B cell (primary cell): ENCODE measurements at regions not wholly inside any gene's neighbourhood (a gene's known extent, or its start where the extent isn't known, plus 50 kb on each side); places are given as distances from the start of the nearest gene placed in this dataset.
"Not testable (repeated sequence)": the region's sequence is repeated elsewhere in the genome, so short reads cannot be mapped to it uniquely, and the experiment has no call there.

Source experiments
- ATAC-seq: fragments of 200-7000 bp; cut with Tn5 transposase; one replicate; pipeline ENCODE4 v1.10.0; 2021; ENCODE audit warnings: low read depth, mild to moderate bottlenecking, moderate number of reproducible peaks, moderate library complexity
- CTCF ChIA-PET: fragments of 350-600 bp; sonication (Branson Sonifier 250); formaldehyde crosslinking; loops from one replicate; lab custom pipeline; 2021; ENCODE audit warnings: antibody characterized with exemption, inconsistent platforms; lab: Charles Lee
- POLR2A ChIA-PET: fragments of 350-600 bp; sonication (Branson Sonifier 250); formaldehyde crosslinking; loops from one replicate; lab custom pipeline; 2021; ENCODE audit warnings: antibody characterized with exemption; lab: Charles Lee
- DNase-seq: peaks from one replicate; pipeline ENCODE4 v3.0.0; 2013
- H2AFZ ChIP-seq: 2 replicates; pipeline ENCODE4 v1.6.1; 2012; ENCODE audit warnings: mild to moderate bottlenecking, low read depth, low read length; ENCODE audit not compliant: insufficient read depth, poor library complexity, severe bottlenecking
- H3K27ac ChIP-seq, 2 donors: 1 replicate in 1 of 2; 2 replicates in 1 of 2; pipeline ENCODE4 v1.5.1; 2012 to 2013; ENCODE audit warnings: low read length in 2 of 2, mild to moderate bottlenecking in 2 of 2, moderate library complexity in 1 of 2
- H3K27me3 ChIP-seq, 4 experiments: fragments of 200-600 bp in 1 of 4; sonication (generic) in 1 of 4; replicated peaks in 1 of 4; 1 replicate in 2 of 4; 2 replicates in 2 of 4; pipeline versions ENCODE4 v1.6.1 to v1.7.0; 2013 to 2016; ENCODE audit warnings: low read length in 3 of 4, mild to moderate bottlenecking in 2 of 4, mixed read lengths in 1 of 4, moderate library complexity in 1 of 4; ENCODE audit not compliant: insufficient read depth in 4 of 4, control insufficient read depth in 3 of 4; ENCODE audit errors: control extremely low read depth in 1 of 4
- H3K36me3 ChIP-seq, 2 experiments: replicated peaks in 1 of 2; 1 replicate in 1 of 2; 2 replicates in 1 of 2; pipeline versions ENCODE4 v1.6.1 to v1.7.1; 2013; ENCODE audit warnings: low read length in 1 of 2; ENCODE audit not compliant: insufficient read depth in 2 of 2, control insufficient read depth in 1 of 2; ENCODE audit errors: control extremely low read depth in 1 of 2, extremely low read depth in 1 of 2
- H3K4me1 ChIP-seq, 2 donors: fragments of 200-600 bp in 1 of 2; sonication (generic) in 1 of 2; 1 replicate in 1 of 2; 2 replicates in 1 of 2; pipeline versions ENCODE4 v1.5.1 to v1.6.1; 2013 to 2017; ENCODE audit warnings: low read length in 2 of 2; ENCODE audit not compliant: control insufficient read depth in 2 of 2, insufficient read depth in 2 of 2
- H3K4me2 ChIP-seq: replicated peaks from 2 replicates; pipeline ENCODE3; 2012; ENCODE audit warnings: mild to moderate bottlenecking, low read depth, low read length; ENCODE audit not compliant: poor library complexity, severe bottlenecking
- H3K4me3 ChIP-seq, 5 experiments: fragments of 200-600 bp in 1 of 5; sonication (generic) in 1 of 5; 1 replicate in 3 of 5; 2 replicates in 2 of 5; pipeline versions ENCODE4 v1.5.1 to v1.7.0; 2011 to 2016; ENCODE audit warnings: low read length in 4 of 5, mild to moderate bottlenecking in 4 of 5, low read depth in 2 of 5, control low read depth in 1 of 5, moderate library complexity in 1 of 5; ENCODE audit not compliant: insufficient read depth in 1 of 5; ENCODE audit errors: control extremely low read depth in 1 of 5, extremely low read depth in 1 of 5
- H3K79me2 ChIP-seq: fragments of 200-600 bp; sonication (generic); one replicate; pipeline ENCODE4 v1.6.0; 2016; ENCODE audit warnings: low read length; ENCODE audit not compliant: control insufficient read depth, insufficient read depth
- H3K9ac ChIP-seq: fragments of 200-600 bp; sonication (generic); 2 replicates; pipeline ENCODE4 v1.6.1; 2017; ENCODE audit warnings: mild to moderate bottlenecking, low read length, moderate library complexity
- H3K9me3 ChIP-seq, 3 donors: one replicate each; pipeline versions ENCODE4 v1.6.1 to v1.7.1; 2013; ENCODE audit warnings: low read length in 2 of 3; ENCODE audit not compliant: control insufficient read depth in 2 of 3, insufficient read depth in 1 of 3; ENCODE audit errors: control extremely low read depth in 1 of 3
- H4K20me1 ChIP-seq: 2 replicates; pipeline ENCODE4 v1.6.0; 2012; ENCODE audit warnings: mild to moderate bottlenecking, low read length; ENCODE audit not compliant: insufficient read depth, control insufficient read depth, poor library complexity, severe bottlenecking
- H3K27ac Mint-ChIP-seq: one replicate; pipeline ENCODE4 v1.8.0; 2021; ENCODE audit warnings: mixed read lengths
- H3K27me3 Mint-ChIP-seq: one replicate; pipeline ENCODE4 v1.8.0; 2021; ENCODE audit warnings: mixed read lengths
- H3K4me1 Mint-ChIP-seq: one replicate; pipeline ENCODE4 v1.8.0; 2021; ENCODE audit warnings: mixed read lengths
- H3K4me3 Mint-ChIP-seq: one replicate; pipeline ENCODE4 v1.8.0; 2021; ENCODE audit warnings: mixed read lengths
- H3K9me3 Mint-ChIP-seq: one replicate; pipeline ENCODE4 v1.8.0; 2022; ENCODE audit warnings: mixed read lengths; ENCODE audit not compliant: insufficient read depth
- EZH2 ChIP-seq: IDR thresholded peaks from 2 replicates; pipeline ENCODE4 v1.6.1; 2012; ENCODE audit warnings: borderline replicate concordance, low read depth, mild to moderate bottlenecking, moderate library complexity, low read length; ENCODE audit not compliant: insufficient read depth, poor library complexity, severe bottlenecking
- WGBS: methylation state at CpG from one replicate; pipeline ENCODE4 v1.1.5; 2013; ENCODE audit warnings: missing lambda C conversion rate; ENCODE audit not compliant: insufficient coverage; 5-methylcytosine and 5-hydroxymethylcytosine counted together
- intact Hi-C: fragments of 100-400 bp; cut with micrococcal nuclease; formaldehyde crosslinking; loops from one replicate; pipeline ENCODE4 v1.10.0; 2022
- TF ChIP-seq, protein P1 (sequence below): fragments of 200-600 bp; IDR thresholded peaks from one replicate; pipeline ENCODE4 v1.8.0; 2022; ENCODE audit warnings: antibody characterized with exemption, mild to moderate bottlenecking

GRCh38 chr3:20990896-20991295 lies 760.1 kb downstream of the ZNF385D start:
- Mint-ChIP-seq H3K27ac (no peak overlapping the region), H3K9me3 (no peaks in the 10 kb centered on the region), H3K4me1 (no peaks in the 10 kb centered on the region), H3K27me3 (no peaks in the 10 kb centered on the region), H3K4me3 (no peak overlapping the region)
- H3K9me3 ChIP-seq = no peaks in the 10 kb centered on the region
- H4K20me1 ChIP-seq = no peaks in the 10 kb centered on the region
- no peaks in the 10 kb centered on the region for H3K27me3 ChIP-seq
- no peak for TF ChIP-seq EZH2
- TF ChIP-seq, protein P1, sequence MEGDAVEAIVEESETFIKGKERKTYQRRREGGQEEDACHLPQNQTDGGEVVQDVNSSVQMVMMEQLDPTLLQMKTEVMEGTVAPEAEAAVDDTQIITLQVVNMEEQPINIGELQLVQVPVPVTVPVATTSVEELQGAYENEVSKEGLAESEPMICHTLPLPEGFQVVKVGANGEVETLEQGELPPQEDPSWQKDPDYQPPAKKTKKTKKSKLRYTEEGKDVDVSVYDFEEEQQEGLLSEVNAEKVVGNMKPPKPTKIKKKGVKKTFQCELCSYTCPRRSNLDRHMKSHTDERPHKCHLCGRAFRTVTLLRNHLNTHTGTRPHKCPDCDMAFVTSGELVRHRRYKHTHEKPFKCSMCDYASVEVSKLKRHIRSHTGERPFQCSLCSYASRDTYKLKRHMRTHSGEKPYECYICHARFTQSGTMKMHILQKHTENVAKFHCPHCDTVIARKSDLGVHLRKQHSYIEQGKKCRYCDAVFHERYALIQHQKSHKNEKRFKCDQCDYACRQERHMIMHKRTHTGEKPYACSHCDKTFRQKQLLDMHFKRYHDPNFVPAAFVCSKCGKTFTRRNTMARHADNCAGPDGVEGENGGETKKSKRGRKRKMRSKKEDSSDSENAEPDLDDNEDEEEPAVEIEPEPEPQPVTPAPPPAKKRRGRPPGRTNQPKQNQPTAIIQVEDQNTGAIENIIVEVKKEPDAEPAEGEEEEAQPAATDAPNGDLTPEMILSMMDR = no peak
- intact Hi-C loops = no loop called here
- no peak overlapping the region for H2AFZ ChIP-seq
- H3K36me3 ChIP-seq = no peaks in the 10 kb centered on the region
- ChIA-PET POLR2A (no interaction called here), CTCF (no interaction called here)
- H3K79me2 ChIP-seq = no peaks in the 10 kb centered on the region
- no CpG with 5 or more reads among the region's 1 CpG for WGBS
- no peak overlapping the region for H3K4me3 ChIP-seq
- no peak overlapping the region for H3K4me2 ChIP-seq
- no peaks in the 10 kb centered on the region for H3K4me1 ChIP-seq
- DNase-seq (no peak), ATAC-seq (no peak)
- H3K9ac ChIP-seq = no peak overlapping the region
- no peak overlapping the region for H3K27ac ChIP-seq

DNA sequence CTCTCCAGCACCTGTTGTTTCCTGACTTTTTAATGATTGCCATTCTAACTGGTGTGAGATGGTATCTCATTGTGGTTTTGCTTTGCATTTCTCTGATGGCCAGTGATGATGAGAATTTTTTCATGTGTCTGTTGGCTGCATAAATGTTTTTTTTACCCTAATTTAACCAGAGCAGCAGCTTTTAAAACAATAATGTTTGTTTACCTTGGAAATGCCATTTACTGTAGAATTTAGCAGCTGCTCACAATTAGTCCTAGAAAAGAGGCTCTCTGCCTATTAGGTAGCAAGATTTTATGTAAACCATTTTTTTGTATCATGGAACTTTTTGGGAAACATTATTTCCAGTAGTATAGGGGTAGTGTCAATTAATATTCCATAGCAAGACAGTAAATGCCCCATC lies 761.4 kb downstream of the ZNF385D start:
- H3K4me2 ChIP-seq, H3K9ac ChIP-seq, H2AFZ ChIP-seq, H3K79me2 ChIP-seq, H4K20me1 ChIP-seq, H3K36me3 ChIP-seq, H3K27ac Mint-ChIP-seq, H3K9me3 ChIP-seq, H3K9me3 Mint-ChIP-seq, intact Hi-C loops, CTCF ChIA-PET, H3K4me1 Mint-ChIP-seq, H3K4me3 ChIP-seq, H3K4me1 ChIP-seq, H3K4me3 Mint-ChIP-seq, DNase-seq, ATAC-seq, POLR2A ChIA-PET, H3K27ac ChIP-seq, H3K27me3 ChIP-seq, H3K27me3 Mint-ChIP-seq: not testable (repeated sequence)
